GM12892 (cell line): ENCODE measurements at regions not wholly inside any gene's neighbourhood (a gene's known extent, or its start where the extent isn't known, plus 50 kb on each side); places are given as distances from the start of the nearest gene placed in this dataset.

Experiments used
- DNase-seq: peaks from one replicate; pipeline ENCODE4 v3.0.0; 2011; ENCODE audit not compliant: insufficient read length
- FAIRE-seq: peaks from 2 replicates; lab custom pipeline; 2011; peaks lifted over from hg19 to GRCh38; lab: Jason Lieb, UNC
- POLR2A ChIP-seq: IDR thresholded peaks from 2 replicates; pipeline ENCODE4 v1.6.1; 2011; ENCODE audit warnings: low read depth, low read length, control low read depth
- POLR2AphosphoS5 ChIP-seq: IDR thresholded peaks from 2 replicates; pipeline ENCODE4 v1.6.1; 2011; ENCODE audit warnings: low read depth, low read length, control low read depth
- TAF1 ChIP-seq: IDR thresholded peaks from 2 replicates; pipeline ENCODE4 v1.6.1; 2011; ENCODE audit warnings: low read depth, mild to moderate bottlenecking, control low read depth, low read length, borderline replicate concordance

DNA sequence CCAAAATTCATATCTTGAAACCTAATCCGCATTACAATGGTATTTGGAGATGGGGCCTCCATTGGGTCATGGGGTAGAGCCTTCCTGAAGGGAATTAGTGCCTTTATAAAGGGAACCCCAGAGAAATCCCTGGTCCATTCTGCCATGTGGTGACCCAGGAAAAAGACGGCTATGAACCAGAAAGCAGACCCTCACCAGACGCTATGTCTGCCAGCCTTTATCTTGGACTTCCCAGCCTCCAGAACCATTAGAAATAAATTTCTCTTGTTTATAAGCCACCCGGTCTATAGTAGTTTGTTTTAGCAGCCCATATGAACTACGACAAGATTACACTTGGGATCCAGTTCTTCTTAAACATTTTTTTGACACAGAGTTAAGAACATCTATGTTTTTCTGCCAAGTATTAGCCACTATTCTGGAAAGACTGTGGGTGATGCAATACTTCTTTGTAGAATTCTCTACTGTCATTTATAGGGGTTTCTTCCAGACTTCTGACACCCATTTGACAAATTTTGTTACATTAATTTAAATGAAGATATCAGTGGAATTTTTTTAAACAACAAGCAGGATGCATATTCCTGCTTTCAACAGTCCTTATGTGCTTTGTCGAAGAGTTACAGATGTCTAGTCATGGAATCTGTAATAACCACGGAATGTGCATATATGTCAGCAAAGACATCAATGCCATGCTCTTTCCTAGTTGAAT is 572.4 kb downstream of the NR2F1-AS1 start:
- FAIRE-seq (no peak), DNase-seq (no peak)
- TF ChIP-seq TAF1 (no peak), POLR2A (no peak), POLR2AphosphoS5 (no peak)

GRCh38 chr5:93006915-93007314 is 574.1 kb downstream of the NR2F1-AS1 start:
- DNase-seq, result no peak
- FAIRE-seq, result no peak
- TF ChIP-seq POLR2A (no peak), POLR2AphosphoS5 (no peak), TAF1 (no peak)

GRCh38 chr5:92998456-92998855 is 582.6 kb downstream of the NR2F1-AS1 start:
- FAIRE-seq, result no peak
- TF ChIP-seq POLR2AphosphoS5 (no peak), TAF1 (no peak), POLR2A (no peak)
- DNase-seq, result no peak

GRCh38 chr5:92994392-92994791 is 586.6 kb downstream of the NR2F1-AS1 start:
- FAIRE-seq (no peak), DNase-seq (no peak)
- TF ChIP-seq POLR2A, result no peak

DNA sequence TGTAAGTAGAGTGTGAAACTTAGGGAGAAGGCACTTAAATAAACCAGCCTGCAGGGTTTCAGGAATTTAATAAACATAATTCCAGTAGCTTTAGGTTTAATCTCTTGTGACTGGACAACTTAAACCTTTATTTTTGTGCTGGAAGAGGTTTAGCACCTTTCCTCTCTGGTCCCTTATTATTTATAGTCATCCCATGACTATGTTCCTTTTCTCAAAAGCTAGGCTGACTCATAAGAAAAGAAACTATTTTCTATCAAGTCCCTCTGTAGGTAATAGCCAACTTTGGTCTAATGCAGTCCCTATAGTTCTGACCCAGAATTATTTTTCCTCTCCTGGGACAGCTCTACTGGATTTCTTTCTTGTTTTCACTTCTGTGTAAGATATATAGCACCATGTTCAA is 588.9 kb downstream of the NR2F1-AS1 start:
- no peak for DNase-seq
- no peak for TF ChIP-seq TAF1
- no peak for TF ChIP-seq POLR2AphosphoS5
- TF ChIP-seq POLR2A, result no peak
- no peak for FAIRE-seq

GRCh38 chr5:92991581-92992067 is 589.4 kb downstream of the NR2F1-AS1 start:
- TF ChIP-seq POLR2A, result no peak
- TF ChIP-seq POLR2AphosphoS5, result no peak
- FAIRE-seq (no peak), DNase-seq (no peak)

- no peak for DNase-seq
- no peak for FAIRE-seq
- TF ChIP-seq POLR2AphosphoS5, result no peak
These were observed 590.2 kb downstream of the NR2F1-AS1 start for GRCh38 chr5:92990771-92991170.

GRCh38 chr5:92981001-92981400 is 600.0 kb downstream of the NR2F1-AS1 start:
- DNase-seq, result no peak
- TF ChIP-seq POLR2AphosphoS5 (no peak), TAF1 (no peak), POLR2A (no peak)
- FAIRE-seq, result no peak

DNA sequence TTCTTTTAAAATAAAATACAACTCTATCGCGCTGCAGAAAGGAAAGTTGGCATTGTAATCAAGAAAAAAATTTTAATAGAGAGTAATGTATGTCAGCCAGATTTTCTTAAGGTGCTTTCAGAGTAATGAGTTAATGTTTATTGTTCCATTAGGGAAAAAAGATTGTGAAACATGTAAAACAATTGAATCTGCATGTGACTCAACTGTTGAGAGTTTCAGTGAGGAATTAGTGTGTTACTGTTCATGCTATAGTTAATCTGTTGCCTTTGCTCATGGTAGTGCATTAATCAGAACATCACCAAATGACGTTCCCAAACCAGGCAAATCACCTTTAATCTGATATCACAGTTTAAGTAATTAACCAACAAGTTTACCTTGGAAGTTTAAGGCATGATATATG is 600.5 kb downstream of the NR2F1-AS1 start:
- DNase-seq (no peak), FAIRE-seq (no peak)
- TF ChIP-seq TAF1 (no peak), POLR2A (no peak), POLR2AphosphoS5 (no peak)

DNA sequence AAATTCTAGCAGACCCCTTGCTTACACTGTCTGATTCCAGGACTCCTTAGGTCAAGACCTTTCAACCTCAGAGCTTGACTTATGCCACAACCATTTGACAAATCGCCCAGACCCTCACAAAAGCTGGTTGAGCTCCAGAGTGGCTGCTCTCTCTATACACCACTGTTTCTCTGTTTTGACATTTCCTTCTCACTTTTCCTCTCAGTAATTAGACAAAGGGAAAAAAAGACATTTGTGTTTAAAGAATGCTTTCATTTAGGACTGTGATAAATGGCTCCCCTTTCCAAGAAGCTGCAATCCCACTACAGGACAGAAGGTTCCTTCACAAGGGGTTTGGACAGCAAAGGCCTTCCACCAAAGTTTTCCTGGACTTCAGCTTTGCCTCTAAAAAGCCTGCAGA is 601.3 kb downstream of the NR2F1-AS1 start:
- no peak for DNase-seq
- TF ChIP-seq POLR2AphosphoS5 (no peak), TAF1 (no peak), POLR2A (no peak)

GRCh38 chr5:92977846-92978540 is 603.0 kb downstream of the NR2F1-AS1 start:
- TF ChIP-seq POLR2AphosphoS5 (no peak), TAF1 (no peak), POLR2A (no peak)
- DNase-seq (no peak), FAIRE-seq (no peak)

More for the DNA sequence above, 601.3 kb downstream of the NR2F1-AS1 start:
- FAIRE-seq, result no peak

- no peak for DNase-seq
- no peak for FAIRE-seq
- TF ChIP-seq POLR2AphosphoS5 (no peak), TAF1 (no peak), POLR2A (no peak)
These were observed 604.9 kb downstream of the NR2F1-AS1 start for GRCh38 chr5:92976156-92976555.

DNA sequence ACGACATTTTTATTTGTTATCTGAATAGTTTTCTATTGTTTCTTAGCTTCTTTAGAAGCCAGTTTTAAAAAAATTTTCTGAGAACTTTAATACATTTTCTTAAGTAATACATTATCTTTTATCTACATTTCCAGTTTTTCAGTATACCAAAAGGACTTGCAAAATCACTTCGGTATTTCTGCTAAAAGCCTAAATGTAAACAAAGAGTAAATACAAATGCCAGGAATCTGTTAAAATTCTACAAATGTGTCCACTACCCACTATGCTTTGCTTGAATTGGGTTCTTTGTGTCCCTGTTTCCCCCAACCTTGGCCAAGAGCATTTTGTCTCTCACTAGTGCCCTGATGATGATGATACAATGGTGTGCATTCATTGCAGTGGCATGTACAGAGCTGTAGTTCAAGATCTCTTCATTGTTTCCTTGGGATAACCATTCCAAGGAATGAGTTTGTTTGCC is 611.2 kb downstream of the NR2F1-AS1 start:
- no peak for FAIRE-seq
- DNase-seq, result no peak
- no peak for TF ChIP-seq TAF1
- TF ChIP-seq POLR2AphosphoS5, result no peak
- TF ChIP-seq POLR2A, result no peak
